ENCODE measurements at regions not wholly inside any gene's neighbourhood (a gene's known extent, or its start where the extent isn't known, plus 50 kb on each side); places are given as distances from the start of the nearest gene placed in this dataset.

DNA sequence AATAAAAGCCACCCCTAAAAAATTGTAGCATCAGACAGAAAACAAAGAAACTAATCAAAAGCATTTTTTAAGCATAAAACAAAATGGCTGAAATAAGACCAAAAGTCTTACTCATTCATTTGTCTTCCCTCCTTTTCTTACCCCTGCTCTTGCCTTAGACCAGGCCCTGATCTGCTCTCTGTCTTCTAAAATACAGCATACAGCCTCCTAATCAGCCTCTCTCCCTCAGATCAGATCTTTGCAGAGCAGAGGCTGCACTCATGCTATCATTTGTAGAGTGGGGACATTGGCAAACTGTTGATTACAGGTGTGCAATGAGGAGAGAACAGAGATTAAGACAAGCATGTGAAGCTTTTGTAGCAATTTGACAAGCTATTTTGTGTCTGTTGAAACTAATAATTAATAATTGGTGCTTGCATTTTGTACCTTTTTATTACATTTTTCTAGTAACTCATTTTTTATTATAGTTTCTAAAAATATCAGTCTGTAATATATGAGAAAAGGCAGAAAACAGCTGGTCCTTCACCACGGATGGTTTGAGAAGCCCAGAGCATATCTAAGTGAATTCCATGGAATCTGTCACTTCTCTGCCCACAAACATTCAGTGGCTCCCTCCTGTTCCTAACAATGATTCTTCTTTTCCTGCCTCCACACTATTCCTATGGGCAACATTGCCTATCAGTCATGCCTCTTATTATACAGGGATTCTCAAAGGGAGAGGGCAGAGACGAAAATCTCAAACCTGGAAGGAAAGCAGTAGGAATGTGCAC lies 286.2 kb upstream of the STT3B start:
- Histone ChIP-seq H3K27me3 (no peaks in the 10 kb centered on the region), H3K4me3 (no peak overlapping the region), H3K27ac (no peak overlapping the region), H3K36me3 (no peaks in the 10 kb centered on the region), H3K4me1 (no peaks in the 10 kb centered on the region), H3K9me3 (no peaks in the 10 kb centered on the region)
- DNase-seq = no peak
- intact Hi-C loops (cut with DNase I; ENCODE audit: low total_unique reads) = no loop called here
- 77 to 86% (median 83%) methylated on average over 2 of the region's 2 CpGs for WGBS, 5 donors
- no peak for TF ChIP-seq EP300 (IDR thresholded peaks at IDR 0.05)
- no peak for TF ChIP-seq CTCF (IDR thresholded peaks at IDR 0.05)
- TF ChIP-seq POLR2A (IDR thresholded peaks at IDR 0.05) = no peak
- TF ChIP-seq POLR2AphosphoS5 (IDR thresholded peaks at IDR 0.05) = no peak

DNA sequence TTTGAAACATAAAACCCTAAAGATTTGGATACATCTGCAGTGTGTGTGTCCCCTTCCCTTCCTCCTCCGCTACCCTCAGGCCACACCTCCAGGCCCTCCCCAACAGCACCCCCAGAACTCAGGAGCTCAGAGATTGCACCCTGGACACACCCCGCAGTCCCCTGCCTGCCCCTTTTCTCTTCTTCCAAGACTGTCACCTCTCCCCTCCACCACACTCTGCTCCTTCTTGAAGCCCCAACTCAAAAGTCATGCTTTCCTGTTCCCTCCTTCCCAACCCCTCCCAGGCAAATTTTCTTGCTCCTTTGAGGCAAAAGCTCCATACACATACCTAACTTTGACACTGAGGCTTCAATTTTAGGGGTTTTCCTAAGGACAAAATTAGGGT lies 285.7 kb upstream of the STT3B start:
- 81 to 97% (median 93%) methylated on average over 2 of the region's 2 CpGs for WGBS, 5 donors
- Histone ChIP-seq H3K36me3 (no peaks in the 10 kb centered on the region), H3K4me3 (no peak overlapping the region), H3K4me1 (no peaks in the 10 kb centered on the region), H3K9me3 (no peaks in the 10 kb centered on the region), H3K27me3 (no peaks in the 10 kb centered on the region), H3K27ac (no peak overlapping the region)
- intact Hi-C loops (cut with DNase I; ENCODE audit: low total_unique reads) = no loop called here
- DNase-seq = no peak
- TF ChIP-seq EP300 (IDR thresholded peaks at IDR 0.05) (no peak), POLR2AphosphoS5 (IDR thresholded peaks at IDR 0.05) (no peak), CTCF (IDR thresholded peaks at IDR 0.05) (no peak), POLR2A (IDR thresholded peaks at IDR 0.05) (no peak)

GRCh38 chr3:31247850-31248562 lies 284.7 kb upstream of the STT3B start:
- no peaks in the 10 kb centered on the region for H3K4me1 ChIP-seq
- 34 to 52% (median 50%) methylated on average over 5 of the region's 5 CpGs for WGBS, 5 donors
- H3K9me3 ChIP-seq = no peaks in the 10 kb centered on the region
- no peak overlapping the region for H3K27ac ChIP-seq
- intact Hi-C loops (cut with DNase I; ENCODE audit: low total_unique reads) = no loop called here
- TF ChIP-seq EP300 (IDR thresholded peaks at IDR 0.05) (no peak), CTCF (IDR thresholded peaks at IDR 0.05) (no peak), POLR2A (IDR thresholded peaks at IDR 0.05) (no peak), POLR2AphosphoS5 (IDR thresholded peaks at IDR 0.05) (no peak)
- H3K4me3 ChIP-seq = no peak overlapping the region
- DNase-seq = peak; percentile 42 to 43
- no peaks in the 10 kb centered on the region for H3K27me3 ChIP-seq
- H3K36me3 ChIP-seq = no peaks in the 10 kb centered on the region

DNA sequence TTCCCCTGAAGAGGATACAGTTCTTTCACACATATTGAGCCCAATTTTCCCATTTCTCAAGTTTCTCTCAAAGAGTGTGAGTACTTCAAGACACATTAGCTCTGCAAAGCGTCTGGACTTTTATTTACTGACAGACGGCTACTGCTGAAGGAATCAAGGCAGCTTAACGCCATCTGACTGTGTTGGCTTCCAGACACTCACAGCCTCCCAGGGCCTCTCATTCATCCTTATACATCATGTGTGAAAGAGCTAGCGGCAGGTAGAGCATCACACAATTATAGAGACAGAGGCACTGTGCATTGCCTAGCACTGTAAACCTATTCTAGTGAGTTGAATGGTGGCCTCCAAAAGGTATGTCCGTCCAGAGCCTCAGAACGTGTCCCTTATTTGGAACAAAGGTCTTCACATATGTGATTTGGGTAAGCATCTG lies 284.1 kb upstream of the STT3B start:
- Histone ChIP-seq H3K27me3 (no peaks in the 10 kb centered on the region), H3K36me3 (no peaks in the 10 kb centered on the region), H3K4me1 (no peaks in the 10 kb centered on the region), H3K27ac (no peak overlapping the region), H3K4me3 (no peak overlapping the region), H3K9me3 (no peaks in the 10 kb centered on the region)
- 81 to 85% (median 84%) methylated on average over 6 of the region's 6 CpGs for WGBS, 5 donors
- TF ChIP-seq POLR2A (IDR thresholded peaks at IDR 0.05) (no peak), CTCF (IDR thresholded peaks at IDR 0.05) (no peak), EP300 (IDR thresholded peaks at IDR 0.05) (no peak), POLR2AphosphoS5 (IDR thresholded peaks at IDR 0.05) (no peak)
- no peak for DNase-seq
- intact Hi-C loops (cut with DNase I; ENCODE audit: low total_unique reads) = no loop called here

All from stomach (tissue), 8 donors.